HG02759 (cell line): ENCODE measurements at regions not wholly inside any gene's neighbourhood (a gene's known extent, or its start where the extent isn't known, plus 50 kb on each side); places are given as distances from the start of the nearest gene placed in this dataset.
"Not testable (repeated sequence)": the region's sequence is repeated elsewhere in the genome, so short reads cannot be mapped to it uniquely, and the experiment has no call there.

Experiments
- ATAC-seq: cut with Tn5 transposase; IDR thresholded peaks from one replicate; pipeline ENCODE4 v1.9.1; 2021; ENCODE audit warnings: mild to moderate bottlenecking, moderate library complexity; ENCODE audit not compliant: unreplicated experiment

DNA sequence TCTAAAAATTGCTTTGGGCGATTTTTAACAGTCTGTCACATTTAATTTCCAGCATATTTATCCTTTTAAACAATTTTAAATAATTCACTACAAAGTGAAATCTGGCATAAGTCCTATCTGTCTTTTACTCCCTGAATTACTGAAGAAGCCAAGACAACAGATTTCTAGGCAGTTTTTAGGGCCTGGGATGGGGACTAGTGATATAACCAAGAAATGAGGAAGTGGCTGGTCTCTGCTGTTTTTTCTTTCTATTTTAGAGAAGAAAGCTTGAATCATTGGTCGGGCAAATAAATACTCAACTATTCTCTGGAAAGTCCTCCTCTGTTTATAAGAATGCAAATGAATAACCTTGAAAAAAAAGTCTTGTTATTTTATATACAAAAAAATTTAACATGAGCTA, 79.7 kb upstream of the SSBP2 start:
- no peak for ATAC-seq

GRCh38 chr5:81829242-81829641, 78.3 kb upstream of the SSBP2 start:
- no peak for ATAC-seq

- no peak for ATAC-seq
These were observed 76.6 kb upstream of the SSBP2 start for GRCh38 chr5:81827500-81827899.

DNA sequence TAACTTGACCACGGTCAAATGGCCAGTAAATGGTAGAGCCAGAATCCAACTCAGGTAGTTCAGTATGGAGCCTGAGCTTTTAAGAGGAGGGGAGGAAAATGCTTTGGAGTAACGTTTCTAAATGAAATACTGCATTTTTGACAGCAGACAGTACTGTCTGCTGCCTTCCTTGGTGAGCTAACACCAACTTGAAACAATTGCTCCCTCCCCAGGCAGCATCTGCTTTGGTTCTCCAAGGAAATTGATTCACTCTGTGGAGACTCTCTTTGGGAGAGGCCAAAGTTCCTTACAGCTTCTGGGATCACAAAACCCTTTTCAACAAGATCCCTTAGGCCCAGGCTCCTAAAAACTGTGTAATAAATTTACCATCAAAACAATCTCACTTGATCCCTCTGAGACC, 75.2 kb upstream of the SSBP2 start:
- no peak for ATAC-seq

GRCh38 chr5:81825237-81825636, 74.3 kb upstream of the SSBP2 start:
- ATAC-seq, result no peak

DNA sequence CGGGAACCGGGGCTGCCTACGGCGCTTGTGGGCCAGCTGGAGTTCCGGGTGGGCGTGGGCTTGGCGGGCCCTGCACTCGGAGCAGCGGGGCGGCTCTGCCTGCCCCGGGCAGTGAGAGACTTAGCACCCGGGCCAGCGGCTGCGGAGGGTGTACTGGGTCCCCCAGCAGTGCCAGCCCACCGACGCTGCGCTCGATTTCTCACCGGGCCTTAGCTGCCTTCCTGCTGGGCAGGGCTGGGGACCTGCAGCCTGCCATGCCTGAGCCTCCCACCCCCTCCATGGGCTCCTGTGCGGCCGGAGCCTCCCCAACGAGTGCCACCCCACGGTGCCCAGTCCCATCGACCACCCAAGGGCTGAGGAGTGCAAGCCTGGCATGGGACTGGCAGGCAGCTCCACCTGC, 72.8 kb upstream of the SSBP2 start:
- not testable (repeated sequence) for ATAC-seq

DNA sequence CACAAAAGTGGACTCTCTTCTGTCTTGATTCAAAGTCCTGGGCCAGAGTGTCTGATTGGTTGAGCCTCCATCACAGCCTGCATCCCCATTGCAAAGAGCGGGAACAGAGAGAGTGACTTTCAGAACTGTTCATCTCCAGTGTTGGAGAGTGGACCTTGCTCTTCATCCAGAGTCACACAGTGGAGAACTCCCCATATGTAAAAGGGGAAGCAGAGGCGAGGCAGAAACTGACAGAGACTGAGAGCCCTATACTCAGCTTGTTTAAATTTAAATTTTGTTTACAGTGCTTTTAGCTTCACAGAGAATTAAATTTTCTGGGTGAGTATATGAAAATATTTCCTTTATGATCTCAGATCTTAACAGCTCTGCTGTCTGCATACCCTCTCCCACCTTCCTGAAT, 70.0 kb upstream of the SSBP2 start:
- no peak for ATAC-seq

GRCh38 chr5:81820318-81820636, 69.4 kb upstream of the SSBP2 start:
- ATAC-seq, result no peak

- ATAC-seq, result no peak
These were observed 68.8 kb upstream of the SSBP2 start for GRCh38 chr5:81819556-81820317.

GRCh38 chr5:81817980-81818379, 67.1 kb upstream of the SSBP2 start:
- no peak for ATAC-seq

DNA sequence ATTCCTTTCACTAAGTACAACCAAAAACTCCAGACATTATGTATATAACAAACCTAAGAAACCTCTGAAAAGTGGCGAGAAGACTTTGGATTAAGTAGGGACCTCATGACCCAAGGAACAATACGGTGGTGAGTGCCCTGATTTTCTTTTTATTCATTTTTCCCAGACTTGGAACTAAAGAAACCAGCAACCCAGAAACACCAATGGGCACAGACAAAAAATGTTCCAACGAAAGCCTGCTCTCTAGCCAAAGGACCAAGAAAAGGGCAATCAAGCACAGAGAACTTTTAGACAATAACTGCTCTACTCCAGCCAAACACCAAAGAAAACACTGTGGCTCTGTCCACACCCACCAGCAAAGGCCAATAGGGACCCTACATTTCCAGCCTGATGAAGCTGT, 66.2 kb upstream of the SSBP2 start:
- no peak for ATAC-seq

GRCh38 chr5:81815321-81815720, 64.4 kb upstream of the SSBP2 start:
- ATAC-seq, result no peak

GRCh38 chr5:81808106-81808505, 57.2 kb upstream of the SSBP2 start:
- no peak for ATAC-seq

DNA sequence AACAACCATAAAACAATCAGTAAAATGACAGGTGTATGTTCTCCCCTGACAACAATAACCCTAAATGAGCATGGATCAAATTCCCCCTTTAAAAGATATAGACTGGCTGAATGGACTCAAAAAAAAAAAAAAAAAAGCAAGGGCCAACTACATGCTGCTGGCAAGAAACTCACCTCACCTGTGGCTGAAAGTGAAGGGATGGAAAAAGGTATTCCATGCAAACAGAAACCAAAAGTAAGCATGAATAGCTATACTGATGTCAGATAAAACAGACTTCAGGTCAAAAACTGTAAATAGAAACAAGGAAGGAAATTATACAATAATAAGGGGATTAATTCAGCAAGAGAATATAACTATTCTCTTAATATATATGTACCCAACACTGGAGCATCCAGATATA, 54.2 kb upstream of the SSBP2 start:
- ATAC-seq, result no peak

GRCh38 chr5:81803812-81804211, 52.9 kb upstream of the SSBP2 start:
- ATAC-seq, result no peak

- no peak for ATAC-seq
These were observed 51.7 kb upstream of the SSBP2 start for GRCh38 chr5:81802625-81803024.

DNA sequence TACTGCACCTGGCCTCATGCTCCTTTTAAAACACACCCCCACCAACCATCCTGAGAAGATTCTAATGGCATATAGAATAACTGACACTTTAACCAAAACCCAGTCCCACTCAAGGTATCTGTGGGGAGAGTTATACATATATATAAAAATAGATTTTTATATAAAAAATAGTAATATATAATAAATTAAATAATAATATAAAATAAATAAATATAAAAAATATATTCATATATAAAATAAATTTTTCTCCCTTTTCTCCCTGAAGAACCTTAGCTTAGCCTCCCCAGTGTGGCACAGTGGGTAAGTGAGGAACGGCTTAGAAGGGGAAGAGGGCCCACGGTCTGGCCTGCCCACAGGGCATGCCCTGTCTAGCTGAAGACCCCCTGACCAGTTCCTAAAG, 51.1 kb upstream of the SSBP2 start:
- ATAC-seq, result no peak

DNA sequence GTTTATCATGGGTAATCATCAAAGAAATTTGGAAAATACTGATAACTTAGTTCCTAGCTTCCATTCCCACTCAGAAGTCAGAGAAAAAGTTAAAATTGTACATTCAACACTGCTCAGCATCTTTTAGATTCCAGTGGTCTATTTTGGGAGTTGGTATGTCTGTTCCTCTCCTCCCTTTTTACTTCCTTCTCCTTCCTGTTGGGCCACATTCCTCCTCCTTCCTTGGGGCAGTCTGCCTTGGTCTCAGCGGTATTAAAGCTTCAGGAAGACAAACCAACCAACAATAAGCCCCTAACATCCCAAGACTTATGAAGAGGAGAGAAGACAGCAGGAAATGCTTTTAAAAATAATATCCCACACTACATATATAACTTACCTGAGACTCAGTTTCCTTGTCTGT, 49.9 kb upstream of the SSBP2 start:
- no peak for ATAC-seq
